IPS DF 6.9 (cell line): ENCODE measurements at regions not wholly inside any gene's neighbourhood (a gene's known extent, or its start where the extent isn't known, plus 50 kb on each side); places are given as distances from the start of the nearest gene placed in this dataset.
"Not testable (repeated sequence)": the region's sequence is repeated elsewhere in the genome, so short reads cannot be mapped to it uniquely, and the experiment has no call there.

Experiments
- DNase-seq: peaks from one replicate; pipeline ENCODE4 v3.0.0-alpha.2; 2013; ENCODE audit warnings: low read depth, low spot score
- H3K27ac ChIP-seq: one replicate; pipeline ENCODE4 v1.5.1; 2013; ENCODE audit warnings: low read length, control low read depth
- H3K27me3 ChIP-seq: 2 replicates; pipeline ENCODE4 v1.6.1; 2013; ENCODE audit warnings: mild to moderate bottlenecking, low read length; ENCODE audit not compliant: control insufficient read depth, insufficient read depth
- H3K36me3 ChIP-seq: 2 replicates; pipeline ENCODE4 v1.6.1; 2013; ENCODE audit warnings: low read length; ENCODE audit not compliant: control insufficient read depth, insufficient read depth
- H3K4me1 ChIP-seq: 2 replicates; pipeline ENCODE4 v1.6.1; 2013; ENCODE audit warnings: low read length; ENCODE audit not compliant: control insufficient read depth, insufficient read depth
- H3K4me3 ChIP-seq: 2 replicates; pipeline ENCODE4 v1.5.1; 2013; ENCODE audit warnings: mild to moderate bottlenecking, low read length
- H3K9me3 ChIP-seq: 2 replicates; pipeline ENCODE4 v1.6.1; 2013; ENCODE audit warnings: low read length, inconsistent platforms; ENCODE audit not compliant: control insufficient read depth, insufficient read depth
- WGBS: extraction: QIAGEN DNeasy Blood & Tissue Kit; methylation state at CpG from one replicate; pipeline ENCODE4 v1.1.7; 2013; ENCODE audit warnings: mixed read lengths, missing lambda C conversion rate; ENCODE audit not compliant: insufficient read length, insufficient coverage; 5-methylcytosine and 5-hydroxymethylcytosine counted together

GRCh38 chr21:14903172-14903865, 161.5 kb downstream of the NRIP1 start:
- Histone ChIP-seq H3K9me3 (no peaks in the 10 kb centered on the region), H3K27me3 (no peaks in the 10 kb centered on the region), H3K4me1 (no peaks in the 10 kb centered on the region), H3K4me3 (no peak overlapping the region), H3K27ac (no peak overlapping the region), H3K36me3 (no peaks in the 10 kb centered on the region)
- 100% methylated on average over 1 of the region's 3 CpGs for WGBS
- no peak for DNase-seq

DNA sequence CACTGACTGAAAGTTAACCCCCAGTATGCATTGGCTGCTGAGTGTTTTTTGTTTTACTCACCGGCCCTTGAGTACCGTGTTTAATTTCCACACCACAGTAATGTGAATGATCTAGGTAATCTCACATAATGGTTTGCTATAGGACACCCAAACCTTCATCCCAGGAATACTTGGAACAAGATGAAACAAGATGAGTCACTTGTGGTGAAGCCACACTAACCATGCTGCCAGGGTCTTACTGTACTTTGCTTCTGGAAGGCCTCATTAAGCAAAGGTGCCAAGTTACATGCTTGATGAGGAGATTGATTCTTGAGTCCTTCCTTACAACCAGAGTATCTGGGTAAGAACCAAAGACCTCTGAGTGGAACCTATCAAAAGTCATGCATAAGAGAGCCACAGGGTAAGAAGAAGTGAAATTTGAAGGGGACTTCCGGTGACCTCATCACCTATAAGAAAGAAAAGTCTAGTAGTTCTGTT, 163.3 kb downstream of the NRIP1 start:
- no peak overlapping the region for H3K27ac ChIP-seq
- no peaks in the 10 kb centered on the region for H3K27me3 ChIP-seq
- no peaks in the 10 kb centered on the region for H3K36me3 ChIP-seq
- no peaks in the 10 kb centered on the region for H3K4me1 ChIP-seq
- no CpG with 5 or more reads among the region's 3 CpGs for WGBS
- H3K9me3 ChIP-seq = no peaks in the 10 kb centered on the region
- no peak overlapping the region for H3K4me3 ChIP-seq
- no peak for DNase-seq

DNA sequence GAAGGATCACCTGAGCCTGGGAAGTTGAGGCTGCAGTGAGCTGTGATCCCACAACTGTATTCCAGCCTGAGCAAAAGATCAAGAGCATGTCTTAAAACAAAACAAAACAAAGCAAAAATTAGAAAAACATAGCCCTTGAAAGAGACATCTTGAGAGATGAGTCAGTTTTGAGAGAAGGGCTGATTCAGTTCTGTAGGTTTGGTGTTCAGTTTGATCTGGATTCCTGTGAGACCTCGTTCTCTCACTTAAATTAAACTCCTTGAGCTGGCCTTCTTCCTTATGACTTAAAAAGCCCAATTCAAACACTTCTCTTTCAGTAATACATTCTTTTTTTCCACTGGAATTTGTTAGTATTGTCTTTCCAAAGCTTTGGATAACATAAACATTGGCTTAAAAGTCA, 164.2 kb downstream of the NRIP1 start:
- no CpG with 5 or more reads among the region's 1 CpG for WGBS
- Histone ChIP-seq H3K4me1 (no peaks in the 10 kb centered on the region), H3K4me3 (no peak overlapping the region), H3K36me3 (no peaks in the 10 kb centered on the region), H3K27me3 (no peaks in the 10 kb centered on the region), H3K27ac (no peak overlapping the region), H3K9me3 (no peaks in the 10 kb centered on the region)
- no peak for DNase-seq

GRCh38 chr21:14900058-14900457, 164.7 kb downstream of the NRIP1 start:
- no peak for DNase-seq
- no peak overlapping the region for H3K27ac ChIP-seq

GRCh38 chr21:14895792-14896191, 169.0 kb downstream of the NRIP1 start:
- no peaks in the 10 kb centered on the region for H3K4me1 ChIP-seq
- no peaks in the 10 kb centered on the region for H3K27me3 ChIP-seq
- no peak overlapping the region for H3K27ac ChIP-seq
- no peaks in the 10 kb centered on the region for H3K36me3 ChIP-seq
- no peak overlapping the region for H3K4me3 ChIP-seq
- H3K9me3 ChIP-seq = no peaks in the 10 kb centered on the region
- no peak for DNase-seq
- no CpG with 5 or more reads among the region's 2 CpGs for WGBS

More at GRCh38 chr21:14900058-14900457, 164.7 kb downstream of the NRIP1 start:
- Histone ChIP-seq H3K4me3 (no peak overlapping the region), H3K36me3 (no peaks in the 10 kb centered on the region), H3K4me1 (no peaks in the 10 kb centered on the region), H3K9me3 (no peaks in the 10 kb centered on the region), H3K27me3 (no peaks in the 10 kb centered on the region)

- Histone ChIP-seq H3K36me3 (no peaks in the 10 kb centered on the region), H3K27ac (no peak overlapping the region), H3K27me3 (no peaks in the 10 kb centered on the region), H3K9me3 (no peaks in the 10 kb centered on the region), H3K4me1 (no peaks in the 10 kb centered on the region), H3K4me3 (no peak overlapping the region)
- WGBS = no CpG with 5 or more reads among the region's 2 CpGs
- DNase-seq = no peak
Measured at GRCh38 chr21:14890141-14890540, 174.7 kb downstream of the NRIP1 start.

GRCh38 chr21:14889080-14889810, 175.6 kb downstream of the NRIP1 start:
- Histone ChIP-seq H3K4me1 (no peaks in the 10 kb centered on the region), H3K36me3 (no peaks in the 10 kb centered on the region), H3K27ac (no peak overlapping the region), H3K4me3 (no peak overlapping the region), H3K27me3 (no peaks in the 10 kb centered on the region), H3K9me3 (no peaks in the 10 kb centered on the region)
- DNase-seq = no peak
- WGBS = no CpG with 5 or more reads among the region's 5 CpGs

DNA sequence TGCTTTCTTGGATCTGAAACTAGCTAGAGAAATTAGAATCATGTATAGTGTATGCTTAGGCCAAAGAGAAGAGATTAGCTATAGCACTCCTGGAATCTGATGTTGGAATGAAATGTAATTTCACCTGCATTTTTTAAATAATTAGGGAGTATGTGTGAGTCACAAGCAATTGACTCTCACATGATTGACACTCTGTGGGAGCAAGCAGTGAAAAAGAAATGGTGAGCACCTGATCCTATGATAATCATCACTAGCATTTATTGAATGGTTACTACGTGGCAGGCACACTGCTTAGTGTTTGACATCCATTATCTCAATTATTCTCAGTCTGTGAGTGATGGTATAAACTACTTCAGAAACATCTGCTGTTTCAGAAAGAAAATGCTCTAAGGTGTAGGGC, 176.6 kb downstream of the NRIP1 start:
- Histone ChIP-seq H3K27me3 (no peaks in the 10 kb centered on the region), H3K27ac (no peak overlapping the region), H3K9me3 (no peaks in the 10 kb centered on the region), H3K4me1 (no peaks in the 10 kb centered on the region), H3K4me3 (no peak overlapping the region), H3K36me3 (no peaks in the 10 kb centered on the region)
- no CpG with 5 or more reads among the region's 1 CpG for WGBS
- no peak for DNase-seq

DNA sequence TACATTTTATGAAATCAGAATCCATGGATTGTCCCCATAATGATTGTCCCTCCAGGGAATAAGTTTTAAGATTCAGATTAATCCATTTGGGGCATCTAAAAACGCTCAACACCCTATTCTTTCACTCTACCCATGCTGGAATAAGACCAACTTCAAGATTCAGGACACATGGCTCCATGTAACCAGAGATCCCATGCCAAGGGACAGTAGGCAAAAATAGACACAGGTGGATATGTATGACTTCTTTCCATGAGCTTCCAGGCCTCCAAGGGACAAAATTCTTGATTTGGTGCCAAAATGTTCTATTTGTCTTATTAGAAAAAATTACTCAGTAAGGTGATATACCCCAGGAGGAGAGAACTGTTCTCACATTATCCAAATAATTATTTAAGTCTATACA, 178.8 kb downstream of the NRIP1 start:
- no peak for DNase-seq
- H3K4me3 ChIP-seq = no peak overlapping the region
- no peaks in the 10 kb centered on the region for H3K9me3 ChIP-seq
- no peak overlapping the region for H3K27ac ChIP-seq
- no CpG with 5 or more reads among the region's 1 CpG for WGBS
- no peaks in the 10 kb centered on the region for H3K36me3 ChIP-seq
- no peaks in the 10 kb centered on the region for H3K27me3 ChIP-seq
- no peaks in the 10 kb centered on the region for H3K4me1 ChIP-seq

DNA sequence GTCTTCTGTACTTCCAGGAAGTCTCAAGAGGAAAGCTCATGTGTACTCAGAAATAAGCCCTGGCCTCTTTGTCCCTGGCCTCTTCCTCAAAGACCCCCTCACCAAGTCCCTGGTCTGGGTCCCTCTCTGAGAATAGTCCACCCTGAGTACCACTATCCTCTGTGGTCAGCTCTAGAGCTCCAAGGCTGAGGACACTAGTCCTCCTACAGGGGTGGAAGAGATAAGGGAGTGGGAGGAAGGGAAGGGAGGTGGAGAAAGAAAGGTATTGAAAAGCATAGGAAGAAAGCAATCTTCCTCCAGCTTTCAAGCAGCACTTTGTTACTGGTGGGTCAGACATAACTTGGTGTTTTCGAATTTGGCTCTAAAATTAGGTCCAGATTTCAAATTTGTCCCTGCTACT, 181.4 kb downstream of the NRIP1 start:
- no peaks in the 10 kb centered on the region for H3K9me3 ChIP-seq
- no peak overlapping the region for H3K27ac ChIP-seq
- no peak overlapping the region for H3K4me3 ChIP-seq
- H3K4me1 ChIP-seq = no peaks in the 10 kb centered on the region
- no CpG with 5 or more reads among the region's 1 CpG for WGBS
- no peak for DNase-seq
- H3K27me3 ChIP-seq = no peaks in the 10 kb centered on the region
- H3K36me3 ChIP-seq = no peaks in the 10 kb centered on the region

GRCh38 chr21:14882545-14882944, 182.3 kb downstream of the NRIP1 start:
- H3K27me3 ChIP-seq, H3K9me3 ChIP-seq, H3K4me3 ChIP-seq, H3K27ac ChIP-seq, H3K4me1 ChIP-seq, DNase-seq, H3K36me3 ChIP-seq: not testable (repeated sequence)
- no CpG with 5 or more reads among the region's 5 CpGs for WGBS
